Peyer's patch (tissue), 4 donors: ENCODE measurements at regions not wholly inside any gene's neighbourhood (a gene's known extent, or its start where the extent isn't known, plus 50 kb on each side); places are given as distances from the start of the nearest gene placed in this dataset.

Experiments
- POLR2A ChIP-seq, 2 donors: fragments of 450-650 bp; IDR thresholded peaks; one replicate each; pipeline ENCODE4 v1.5.1; 2017; ENCODE audit warnings: antibody characterized with exemption in 2 of 2, mild to moderate bottlenecking in 2 of 2, moderate library complexity in 2 of 2
- TF ChIP-seq, protein P1 (sequence below), 6 experiments: fragments of 450-650 bp in 4 of 6; fragments of 200-600 bp in 2 of 6; sonication (generic) in 1 of 6; IDR thresholded peaks; one replicate each; pipeline ENCODE4 v1.5.1; 2017 to 2019; ENCODE audit warnings: antibody characterized with exemption in 6 of 6, mild to moderate bottlenecking in 3 of 6, moderate library complexity in 1 of 6

DNA sequence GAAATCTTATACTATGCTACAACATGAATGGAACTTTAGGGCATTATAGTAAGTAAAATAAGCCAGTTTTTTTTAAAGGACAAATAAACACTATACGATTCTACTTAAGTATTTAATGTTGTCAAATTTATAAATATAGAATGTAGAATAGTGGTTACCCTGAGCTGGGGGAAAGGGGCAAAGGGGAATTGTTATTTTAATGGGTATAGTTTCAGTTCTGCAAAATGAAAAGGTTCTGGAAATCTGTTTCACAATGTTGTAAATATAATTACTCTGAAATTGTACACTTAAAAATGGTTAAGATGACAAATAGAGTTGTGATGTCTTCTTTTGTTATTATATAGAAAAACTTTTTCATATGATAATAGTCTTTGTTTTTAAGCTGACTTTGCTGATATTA lies 366.3 kb downstream of the MRPL39 start:
- no peak for TF ChIP-seq POLR2A (IDR thresholded peaks at IDR 0.05)
- TF ChIP-seq, protein P1, sequence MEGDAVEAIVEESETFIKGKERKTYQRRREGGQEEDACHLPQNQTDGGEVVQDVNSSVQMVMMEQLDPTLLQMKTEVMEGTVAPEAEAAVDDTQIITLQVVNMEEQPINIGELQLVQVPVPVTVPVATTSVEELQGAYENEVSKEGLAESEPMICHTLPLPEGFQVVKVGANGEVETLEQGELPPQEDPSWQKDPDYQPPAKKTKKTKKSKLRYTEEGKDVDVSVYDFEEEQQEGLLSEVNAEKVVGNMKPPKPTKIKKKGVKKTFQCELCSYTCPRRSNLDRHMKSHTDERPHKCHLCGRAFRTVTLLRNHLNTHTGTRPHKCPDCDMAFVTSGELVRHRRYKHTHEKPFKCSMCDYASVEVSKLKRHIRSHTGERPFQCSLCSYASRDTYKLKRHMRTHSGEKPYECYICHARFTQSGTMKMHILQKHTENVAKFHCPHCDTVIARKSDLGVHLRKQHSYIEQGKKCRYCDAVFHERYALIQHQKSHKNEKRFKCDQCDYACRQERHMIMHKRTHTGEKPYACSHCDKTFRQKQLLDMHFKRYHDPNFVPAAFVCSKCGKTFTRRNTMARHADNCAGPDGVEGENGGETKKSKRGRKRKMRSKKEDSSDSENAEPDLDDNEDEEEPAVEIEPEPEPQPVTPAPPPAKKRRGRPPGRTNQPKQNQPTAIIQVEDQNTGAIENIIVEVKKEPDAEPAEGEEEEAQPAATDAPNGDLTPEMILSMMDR (IDR thresholded peaks at IDR 0.05): no peak
